ENCODE measurements at regions not wholly inside any gene's neighbourhood (a gene's known extent, or its start where the extent isn't known, plus 50 kb on each side); places are given as distances from the start of the nearest gene placed in this dataset.

- TF ChIP-seq, protein P1, sequence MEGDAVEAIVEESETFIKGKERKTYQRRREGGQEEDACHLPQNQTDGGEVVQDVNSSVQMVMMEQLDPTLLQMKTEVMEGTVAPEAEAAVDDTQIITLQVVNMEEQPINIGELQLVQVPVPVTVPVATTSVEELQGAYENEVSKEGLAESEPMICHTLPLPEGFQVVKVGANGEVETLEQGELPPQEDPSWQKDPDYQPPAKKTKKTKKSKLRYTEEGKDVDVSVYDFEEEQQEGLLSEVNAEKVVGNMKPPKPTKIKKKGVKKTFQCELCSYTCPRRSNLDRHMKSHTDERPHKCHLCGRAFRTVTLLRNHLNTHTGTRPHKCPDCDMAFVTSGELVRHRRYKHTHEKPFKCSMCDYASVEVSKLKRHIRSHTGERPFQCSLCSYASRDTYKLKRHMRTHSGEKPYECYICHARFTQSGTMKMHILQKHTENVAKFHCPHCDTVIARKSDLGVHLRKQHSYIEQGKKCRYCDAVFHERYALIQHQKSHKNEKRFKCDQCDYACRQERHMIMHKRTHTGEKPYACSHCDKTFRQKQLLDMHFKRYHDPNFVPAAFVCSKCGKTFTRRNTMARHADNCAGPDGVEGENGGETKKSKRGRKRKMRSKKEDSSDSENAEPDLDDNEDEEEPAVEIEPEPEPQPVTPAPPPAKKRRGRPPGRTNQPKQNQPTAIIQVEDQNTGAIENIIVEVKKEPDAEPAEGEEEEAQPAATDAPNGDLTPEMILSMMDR (conservative IDR thresholded peaks at IDR 0.05; ENCODE audit: low read length): no peak
- no peak for TF ChIP-seq EZH2phosphoT487 (IDR thresholded peaks at IDR 0.05; ENCODE audit: borderline replicate concordance, low read depth, low read length)
Measured at GRCh38 chr15:62757535-62757934, 285.0 kb upstream of the TPM1 start.
